ENCODE measurements at regions not wholly inside any gene's neighbourhood (a gene's known extent, or its start where the extent isn't known, plus 50 kb on each side); places are given as distances from the start of the nearest gene placed in this dataset.
"Not testable (repeated sequence)": the region's sequence is repeated elsewhere in the genome, so short reads cannot be mapped to it uniquely, and the experiment has no call there.

- no peak for DNase-seq (ENCODE audit: low read depth)
Measured at GRCh38 chr3:174457758-174458157, 401.4 kb upstream of the NAALADL2 start.

GRCh38 chr3:174460831-174461230, 398.3 kb upstream of the NAALADL2 start:
- no peak for DNase-seq (ENCODE audit: low read depth)

GRCh38 chr3:174462916-174463315, 396.2 kb upstream of the NAALADL2 start:
- no peak for DNase-seq (ENCODE audit: low read depth)

- DNase-seq (ENCODE audit: low read depth): no peak
Measured at GRCh38 chr3:174465177-174465576, 394.0 kb upstream of the NAALADL2 start.

- no peak for DNase-seq (ENCODE audit: low read depth)
Measured at GRCh38 chr3:174466471-174467054, 392.6 kb upstream of the NAALADL2 start.

GRCh38 chr3:174477491-174477890, 381.6 kb upstream of the NAALADL2 start:
- DNase-seq (ENCODE audit: low read depth): no peak

- DNase-seq (ENCODE audit: low read depth): no peak
Measured at GRCh38 chr3:174480767-174481166, 378.4 kb upstream of the NAALADL2 start.

GRCh38 chr3:174482541-174482940, 376.6 kb upstream of the NAALADL2 start:
- no peak for DNase-seq (ENCODE audit: low read depth)

- no peak for DNase-seq (ENCODE audit: low read depth)
Measured at GRCh38 chr3:174483254-174483653, 375.9 kb upstream of the NAALADL2 start.

GRCh38 chr3:174483856-174484255, 375.3 kb upstream of the NAALADL2 start:
- not testable (repeated sequence) for DNase-seq (ENCODE audit: low read depth)

GRCh38 chr3:174488527-174488926, 370.6 kb upstream of the NAALADL2 start:
- no peak for DNase-seq (ENCODE audit: low read depth)

- DNase-seq (ENCODE audit: low read depth): no peak
Measured at GRCh38 chr3:174495311-174495710, 363.8 kb upstream of the NAALADL2 start.

GRCh38 chr3:174495928-174496327, 363.2 kb upstream of the NAALADL2 start:
- no peak for DNase-seq (ENCODE audit: low read depth)

- DNase-seq (ENCODE audit: low read depth): no peak
Measured at GRCh38 chr3:174498638-174499037, 360.5 kb upstream of the NAALADL2 start.

GRCh38 chr3:174505266-174505665, 353.9 kb upstream of the NAALADL2 start:
- DNase-seq (ENCODE audit: low read depth): no peak

GRCh38 chr3:174524203-174524602, 334.9 kb upstream of the NAALADL2 start:
- DNase-seq (ENCODE audit: low read depth): no peak

- DNase-seq (ENCODE audit: low read depth): no peak
Measured at GRCh38 chr3:174529298-174529697, 329.8 kb upstream of the NAALADL2 start.

- no peak for DNase-seq (ENCODE audit: low read depth)
Measured at GRCh38 chr3:174531262-174531982, 327.7 kb upstream of the NAALADL2 start.

GRCh38 chr3:174532216-174532615, 326.9 kb upstream of the NAALADL2 start:
- DNase-seq (ENCODE audit: low read depth): no peak

GRCh38 chr3:174532776-174533175, 326.4 kb upstream of the NAALADL2 start:
- DNase-seq (ENCODE audit: low read depth): no peak

- no peak for DNase-seq (ENCODE audit: low read depth)
Measured at GRCh38 chr3:174533286-174533685, 325.8 kb upstream of the NAALADL2 start.

- no peak for DNase-seq (ENCODE audit: low read depth)
Measured at GRCh38 chr3:174536319-174536718, 322.8 kb upstream of the NAALADL2 start.

- no peak for DNase-seq (ENCODE audit: low read depth)
Measured at GRCh38 chr3:174538151-174538550, 321.0 kb upstream of the NAALADL2 start.
